ENCODE measurements at regions not wholly inside any gene's neighbourhood (a gene's known extent, or its start where the extent isn't known, plus 50 kb on each side); places are given as distances from the start of the nearest gene placed in this dataset.

DNA sequence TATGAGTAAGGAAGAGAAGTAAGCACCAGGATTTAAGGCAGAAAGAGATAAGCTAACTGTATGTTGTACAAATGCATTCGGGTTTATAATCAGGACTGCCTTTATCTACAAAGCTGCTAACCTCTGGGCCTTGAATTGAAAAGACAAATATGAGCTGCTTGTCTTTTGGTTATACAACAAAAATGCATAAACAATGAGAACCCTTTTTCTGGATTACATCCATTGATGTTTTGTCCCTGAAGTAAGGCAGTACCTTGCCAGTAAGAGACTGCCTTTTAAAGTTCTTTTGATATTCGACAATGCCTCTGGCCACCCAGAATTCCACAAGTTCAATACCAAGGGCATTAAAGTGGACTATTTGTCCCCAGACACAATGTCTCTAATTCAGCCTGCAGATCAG lies 280.7 kb downstream of the ZNF621 start:
- DNase-seq (ENCODE audit: low read depth in 2 of 2), result no peak

GRCh38 chr3:40810813-40811212 lies 286.1 kb downstream of the ZNF621 start:
- no peak for DNase-seq (ENCODE audit: low read depth in 2 of 2)

DNA sequence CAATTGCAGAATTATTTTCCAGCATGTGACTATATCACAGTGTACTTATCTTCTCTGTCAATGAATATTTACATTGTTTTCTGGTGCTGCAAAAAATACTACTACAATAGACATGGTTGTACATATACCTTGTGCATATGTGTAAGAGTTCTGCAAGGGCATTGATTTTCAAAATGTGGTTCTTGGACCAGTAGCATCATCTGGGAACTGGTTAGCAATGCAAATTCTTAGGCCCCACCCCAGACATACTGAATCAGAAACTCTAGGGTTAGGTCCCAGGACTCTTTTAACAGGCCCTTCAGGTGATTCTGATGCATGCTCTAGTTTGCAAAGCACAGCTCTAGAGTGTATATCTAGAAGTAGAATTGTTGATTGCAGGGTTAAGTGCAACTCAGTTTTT lies 292.3 kb downstream of the ZNF621 start:
- no peak for DNase-seq (ENCODE audit: low read depth in 2 of 2)

GRCh38 chr3:40821315-40821714 lies 296.6 kb downstream of the ZNF621 start:
- no peak for DNase-seq (ENCODE audit: low read depth in 2 of 2)

DNA sequence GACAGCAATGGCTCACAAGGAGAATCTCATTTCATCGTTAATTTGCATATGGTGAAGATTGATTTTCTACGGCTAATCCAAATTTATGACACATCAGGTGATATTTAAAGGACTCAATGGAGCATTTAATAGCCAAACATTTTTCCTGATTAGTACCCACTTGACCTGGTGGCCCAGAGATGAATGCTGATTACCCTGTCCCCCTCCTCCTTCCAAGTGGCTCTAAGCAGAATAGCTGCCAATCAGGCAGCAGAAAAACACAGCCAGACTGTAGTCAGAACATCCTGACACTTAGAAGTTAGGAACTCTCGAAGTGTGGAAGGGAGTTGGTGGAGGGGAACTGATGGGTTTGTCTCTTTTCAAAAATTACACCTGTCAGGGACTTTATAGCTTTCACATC lies 302.5 kb downstream of the ZNF621 start:
- DNase-seq (ENCODE audit: low read depth in 2 of 2), result no peak

DNA sequence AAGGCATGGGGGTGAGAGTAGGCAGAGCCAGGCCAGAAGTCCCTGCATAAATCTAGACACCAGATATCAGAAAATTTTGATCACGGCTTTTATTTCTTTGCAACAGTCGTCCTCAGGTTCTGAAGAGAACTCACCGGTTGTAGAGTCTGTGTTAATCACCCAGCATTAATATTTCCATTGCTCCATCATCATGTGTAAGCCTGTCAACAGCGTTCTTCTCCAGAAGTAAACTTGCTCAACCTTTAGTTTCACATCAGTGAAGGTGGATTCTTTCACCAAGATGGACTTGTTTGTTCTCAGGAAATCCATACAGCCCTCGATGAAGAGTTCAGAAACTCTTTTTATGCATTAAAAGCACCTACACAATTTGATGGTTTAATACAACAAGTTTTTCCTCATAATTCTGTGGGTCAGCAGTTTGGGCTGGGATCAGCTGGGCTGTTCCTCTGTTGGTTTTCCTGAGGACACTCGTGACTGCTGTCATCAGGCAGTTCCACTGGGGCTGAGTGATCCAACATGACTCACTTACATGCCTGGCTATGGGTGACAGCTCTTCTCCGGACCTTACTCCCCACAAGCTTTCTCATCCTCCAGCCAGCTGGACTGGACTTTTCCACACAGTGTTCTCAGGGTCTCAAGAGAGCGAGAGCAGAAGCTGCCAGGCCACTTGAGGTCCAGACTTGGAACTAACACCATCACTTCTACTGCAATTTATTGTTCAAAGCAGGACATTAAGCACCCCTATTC lies 303.4 kb downstream of the ZNF621 start:
- DNase-seq (ENCODE audit: low read depth in 2 of 2), result peak; percentile 24 to 49

DNA sequence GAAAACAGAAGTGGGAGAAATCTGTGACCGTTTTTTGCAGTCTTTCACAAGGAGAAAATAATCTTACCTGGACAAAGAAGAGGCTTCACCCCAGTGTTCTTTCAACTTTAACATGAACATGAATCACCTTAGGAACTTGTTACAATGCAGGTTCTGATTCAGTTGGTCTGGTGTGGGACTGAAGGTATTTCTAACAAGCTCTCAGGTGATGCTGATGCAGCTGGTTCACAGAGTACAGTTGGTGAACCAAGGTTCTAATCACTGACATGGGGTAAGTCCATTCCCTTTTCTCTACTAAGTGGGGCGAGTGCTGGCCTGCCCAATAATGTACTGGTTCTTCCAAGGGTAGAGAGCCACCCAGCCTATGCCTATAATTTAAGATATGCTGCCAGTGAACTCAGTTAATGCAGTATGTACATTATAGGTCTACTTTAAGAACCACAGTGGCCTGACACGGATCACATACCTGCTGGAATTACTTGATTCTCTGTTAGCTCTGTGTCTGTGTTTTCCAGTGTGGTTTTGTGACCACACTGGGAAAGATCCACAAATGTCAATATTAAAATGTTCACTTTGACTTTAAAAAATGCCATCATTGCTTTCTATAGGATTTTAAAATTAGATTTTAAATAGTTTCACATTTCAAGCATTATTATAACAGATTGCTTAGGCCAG lies 304.1 kb downstream of the ZNF621 start:
- no peak for DNase-seq (ENCODE audit: low read depth in 2 of 2)

GRCh38 chr3:40829876-40830275 lies 305.1 kb downstream of the ZNF621 start:
- DNase-seq (ENCODE audit: low read depth in 2 of 2), result no peak

DNA sequence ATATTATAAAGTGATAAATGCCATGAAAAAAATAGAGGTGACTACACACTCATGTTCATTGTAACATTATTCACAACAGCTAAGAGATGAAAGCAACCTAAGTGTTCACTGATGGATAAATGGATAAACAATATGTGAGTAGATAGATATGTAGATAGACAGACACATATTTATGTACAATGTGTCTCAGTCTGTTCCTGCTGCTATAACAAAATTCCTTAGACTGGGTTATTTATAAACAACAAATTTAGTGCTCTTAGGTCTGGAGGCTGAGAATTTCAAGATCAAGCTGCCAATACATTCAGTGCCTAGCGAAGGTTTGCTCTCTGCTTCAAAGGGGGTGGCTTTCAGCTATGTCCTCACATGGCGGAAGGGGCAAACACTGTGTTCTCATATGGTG lies 312.5 kb downstream of the ZNF621 start:
- DNase-seq (ENCODE audit: low read depth in 2 of 2), result no peak

DNA sequence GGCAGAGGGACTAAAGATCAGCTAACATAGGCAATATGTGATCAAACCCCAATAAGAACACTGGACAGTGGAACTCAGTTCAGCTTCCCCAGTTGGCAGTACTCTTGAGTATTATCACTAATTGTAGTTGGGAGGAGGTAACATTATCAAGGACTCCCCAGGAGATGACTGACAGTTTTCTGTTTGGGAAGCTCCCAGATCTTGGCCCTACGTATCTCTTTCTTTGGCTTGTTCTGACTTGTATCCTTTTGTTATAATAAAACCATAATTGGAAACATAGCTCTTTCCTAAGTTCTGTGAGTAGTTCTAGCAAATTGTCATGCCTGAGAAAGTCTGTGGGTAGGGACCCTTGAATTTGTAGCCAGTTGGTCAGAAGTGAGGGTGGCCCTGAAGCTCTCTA lies 316.4 kb downstream of the ZNF621 start:
- no peak for DNase-seq (ENCODE audit: low read depth in 2 of 2)

GRCh38 chr3:40841570-40842109 lies 316.9 kb downstream of the ZNF621 start:
- DNase-seq (ENCODE audit: low read depth in 2 of 2), result no peak

- no peak for DNase-seq (ENCODE audit: low read depth in 2 of 2)
Measured at GRCh38 chr3:40842714-40843113, 318.0 kb downstream of the ZNF621 start.

DNA sequence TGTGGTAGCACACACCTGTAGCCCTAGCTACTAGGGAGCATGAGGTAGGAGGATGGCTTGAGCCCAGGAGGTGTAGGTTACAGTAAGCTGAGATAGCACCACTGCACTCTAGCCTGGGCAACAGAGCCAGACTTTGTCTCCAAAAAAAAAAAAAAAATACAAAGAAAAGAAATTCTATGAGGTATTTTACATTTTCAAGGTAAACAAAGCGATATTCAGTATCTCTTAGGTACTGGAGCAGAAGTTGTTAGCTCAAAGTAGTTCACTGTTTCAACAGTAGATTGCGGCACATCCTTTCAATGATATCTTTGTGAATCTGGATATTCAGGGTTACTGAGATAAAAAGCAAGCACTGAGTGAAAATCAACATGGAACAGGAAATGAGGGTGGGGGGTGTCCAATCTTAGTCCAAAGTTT lies 318.5 kb downstream of the ZNF621 start:
- no peak for DNase-seq (ENCODE audit: low read depth in 2 of 2)

DNA sequence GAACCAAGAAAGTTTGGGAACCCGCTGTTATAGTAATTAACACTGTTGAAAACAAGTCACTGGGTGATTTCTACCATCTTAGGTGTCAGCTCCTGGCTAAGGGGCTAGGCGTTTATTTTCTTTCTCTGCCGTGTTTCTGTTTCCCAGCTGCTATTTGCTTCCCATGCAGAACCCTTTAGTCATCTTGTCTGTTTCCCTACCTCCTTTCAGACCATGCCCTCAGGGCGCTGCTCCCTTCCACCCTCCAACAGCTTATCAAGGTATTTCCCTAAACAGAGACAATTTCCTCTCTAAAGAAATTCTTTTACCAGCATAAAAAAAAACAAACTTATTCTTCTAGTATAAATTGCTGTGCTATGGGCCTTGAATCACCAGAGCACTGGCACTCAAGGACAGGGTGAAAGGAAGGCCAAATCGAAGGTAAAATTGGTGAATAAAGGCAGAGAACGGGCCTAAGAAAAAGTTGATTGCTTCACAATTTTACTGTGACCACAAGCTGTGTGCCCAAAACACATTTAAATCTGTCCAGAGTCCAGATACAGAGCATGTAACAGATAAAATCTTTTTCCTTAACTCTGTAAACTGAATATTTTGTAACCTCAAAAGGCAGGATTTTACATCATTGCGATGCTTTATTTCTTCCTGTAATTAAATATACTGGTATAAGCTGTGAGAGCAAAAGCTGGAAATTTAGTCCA lies 319.2 kb downstream of the ZNF621 start:
- DNase-seq (ENCODE audit: low read depth in 2 of 2), result no peak

DNA sequence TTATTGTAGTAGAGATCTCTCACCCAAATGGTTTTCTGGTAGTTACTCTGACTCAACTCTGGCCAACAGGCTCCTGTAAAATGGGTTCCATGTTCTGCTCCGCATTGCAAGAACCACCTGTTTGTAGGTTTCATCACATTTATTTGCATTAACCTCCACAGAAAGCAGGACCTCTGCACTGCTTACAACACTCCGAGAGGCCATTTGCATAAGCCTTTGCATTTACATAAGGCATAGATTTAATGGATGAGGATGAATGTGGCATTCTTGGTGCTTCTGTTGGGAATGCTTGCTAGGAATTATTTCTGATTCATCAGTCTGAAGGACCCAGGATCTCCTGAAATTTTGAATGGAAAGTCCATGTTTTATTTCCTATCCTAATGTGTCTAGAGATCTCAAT lies 320.1 kb downstream of the ZNF621 start:
- DNase-seq (ENCODE audit: low read depth in 2 of 2), result no peak

DNA sequence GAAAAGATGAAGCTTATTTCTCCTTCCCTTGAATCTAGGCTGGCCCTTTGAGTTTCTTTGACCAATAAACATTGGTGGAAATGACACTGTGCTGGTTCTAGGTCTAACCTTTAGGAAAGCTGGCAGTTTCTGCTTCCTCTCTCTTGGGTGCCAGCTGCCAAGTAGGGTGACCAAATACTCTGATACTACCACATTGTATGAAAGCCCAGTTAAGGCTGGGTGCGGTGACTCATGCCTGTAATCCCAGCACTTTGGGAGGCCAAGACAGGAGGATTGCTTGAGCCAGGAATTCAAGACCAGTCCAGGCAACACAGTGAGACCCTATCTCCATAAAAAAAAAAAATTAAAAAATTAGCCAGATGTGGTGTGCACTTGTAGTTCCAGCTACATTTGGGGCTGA lies 320.7 kb downstream of the ZNF621 start:
- DNase-seq (ENCODE audit: low read depth in 2 of 2), result no peak

- DNase-seq (ENCODE audit: low read depth in 2 of 2), result no peak
Measured at GRCh38 chr3:40845916-40846315, 321.2 kb downstream of the ZNF621 start.

DNA sequence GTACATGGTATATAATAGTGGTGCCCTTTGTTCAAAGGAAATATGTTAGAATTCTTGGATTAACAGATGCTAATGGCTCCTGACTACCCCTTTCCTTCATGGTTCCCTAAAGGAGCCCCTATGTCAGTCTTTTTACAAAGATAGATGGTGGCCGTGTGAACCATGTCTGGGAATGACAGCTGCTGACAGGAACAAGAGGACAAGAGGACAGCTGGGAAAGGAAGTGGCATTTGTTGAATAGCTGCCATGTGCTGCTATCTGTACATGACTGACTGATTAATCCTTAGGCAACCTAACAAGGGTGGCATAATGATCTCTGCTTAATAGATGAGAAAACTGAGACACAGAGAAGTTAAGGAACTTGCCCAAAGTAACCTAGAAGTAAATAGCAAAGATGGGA lies 321.7 kb downstream of the ZNF621 start:
- peak in 1 of 2 donors; percentile 9 for DNase-seq (ENCODE audit: low read depth in 2 of 2)

DNA sequence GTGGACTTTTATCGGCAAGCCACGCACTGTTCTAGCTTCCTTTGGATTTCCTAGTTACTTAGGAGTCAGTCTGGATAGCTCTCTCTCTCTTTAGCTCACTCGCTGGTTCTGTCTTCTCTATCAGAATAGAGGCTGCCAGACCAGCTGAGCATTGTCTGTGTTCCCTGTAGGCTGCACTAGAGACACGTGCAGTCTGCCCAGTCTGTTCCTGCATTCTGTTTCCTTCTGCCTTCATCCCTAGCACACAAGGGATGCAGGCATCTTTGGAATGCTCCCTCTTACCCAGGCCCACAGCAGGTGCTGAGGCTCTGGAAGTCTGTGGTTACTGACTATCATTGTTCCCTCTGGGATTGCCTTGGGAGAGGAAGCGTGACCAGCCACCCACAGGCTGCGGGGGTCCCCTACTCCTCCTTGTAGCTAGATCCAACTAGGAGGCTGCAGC lies 322.8 kb downstream of the ZNF621 start:
- DNase-seq (ENCODE audit: low read depth in 2 of 2), result peak; percentile 27 to 44

DNA sequence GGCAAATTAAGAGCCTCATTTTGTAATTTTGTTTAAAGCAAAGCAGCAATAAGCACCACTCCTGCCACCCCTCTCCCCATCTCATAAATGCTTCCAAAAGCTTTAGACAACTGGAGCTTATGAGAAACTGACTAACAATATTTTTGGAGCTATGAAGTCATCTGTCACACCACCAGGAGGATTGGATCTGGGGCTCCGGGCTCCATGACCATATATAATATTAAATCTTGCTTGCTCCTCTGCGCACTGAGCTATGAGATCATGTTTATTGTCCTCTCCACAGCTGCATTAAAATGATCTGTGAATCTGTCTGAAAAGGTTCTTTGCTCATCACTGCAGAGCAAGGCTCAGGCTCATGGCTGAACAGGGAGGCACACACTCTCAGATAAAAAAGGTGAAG lies 323.7 kb downstream of the ZNF621 start:
- no peak for DNase-seq (ENCODE audit: low read depth in 2 of 2)

- no peak for DNase-seq (ENCODE audit: low read depth in 2 of 2)
Measured at GRCh38 chr3:40850861-40851260, 326.1 kb downstream of the ZNF621 start.

DNA sequence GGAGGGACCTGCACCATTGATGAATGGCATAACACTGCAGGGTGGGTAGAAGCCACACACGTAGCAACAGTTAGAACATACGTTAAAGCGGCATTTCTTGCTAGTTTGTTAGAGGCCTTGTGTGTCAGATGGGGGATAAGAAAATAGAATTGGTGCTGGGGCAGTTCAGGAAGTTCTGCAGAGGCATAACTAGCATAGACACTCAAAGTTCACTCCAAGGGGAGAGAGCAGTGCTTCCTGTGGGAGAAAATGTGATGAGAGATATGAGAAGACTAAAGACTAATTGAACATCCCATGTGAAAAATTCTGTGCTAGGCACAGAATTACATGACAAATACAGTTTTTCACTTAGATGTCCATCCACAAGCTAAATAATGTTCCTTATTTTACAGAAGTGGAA lies 327.1 kb downstream of the ZNF621 start:
- DNase-seq (ENCODE audit: low read depth in 2 of 2), result peak in 1 of 2 donors; percentile 68
